ENCODE measurements at regions not wholly inside any gene's neighbourhood (a gene's known extent, or its start where the extent isn't known, plus 50 kb on each side); places are given as distances from the start of the nearest gene placed in this dataset.

DNA sequence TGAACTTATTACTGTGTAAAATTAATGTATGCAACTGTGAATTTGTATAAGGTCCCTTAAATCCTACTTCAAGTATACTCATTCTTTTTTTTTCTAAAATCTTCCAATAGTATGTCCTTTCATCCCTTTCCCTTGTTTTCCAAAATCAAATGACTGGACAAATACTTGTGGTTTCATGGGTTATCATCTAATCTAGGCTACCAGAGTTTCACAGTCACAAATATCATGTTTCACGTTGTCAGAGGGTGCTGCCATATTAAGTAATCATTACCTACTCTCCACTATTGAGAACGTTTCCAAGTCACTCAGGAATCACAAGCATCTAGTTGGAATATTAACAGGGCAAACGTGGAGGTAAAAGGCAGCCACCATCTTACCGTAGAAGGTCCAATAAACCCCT, 1235.0 kb upstream of the TENM3 start:
- no peaks in the 10 kb centered on the region for H3K9me3 ChIP-seq (ENCODE audit: low read depth, low read length)
- H3K79me2 ChIP-seq (ENCODE audit: insufficient read depth, low read length) = no peaks in the 10 kb centered on the region
- H3K27me3 ChIP-seq (ENCODE audit: insufficient read depth, low read length) = no peaks in the 10 kb centered on the region
- no peak for TF ChIP-seq CTCF (IDR thresholded peaks at IDR 0.05; ENCODE audit: extremely low read depth, low read depth, low read length)
- no peak overlapping the region for H3K27ac ChIP-seq (ENCODE audit: low read depth, low read length)
- H3K36me3 ChIP-seq (ENCODE audit: insufficient read depth, low read length) = no peaks in the 10 kb centered on the region
- peak overlapping the region; percentile 74 for H3K4me2 ChIP-seq (ENCODE audit: insufficient read depth, low read length)
- no peak overlapping the region for H3K4me3 ChIP-seq (ENCODE audit: insufficient read depth, low read length)
- H3K4me1 ChIP-seq (ENCODE audit: insufficient read depth, low read length) = peaks cover 5% of the 10 kb centered on the region
- H2AFZ ChIP-seq (ENCODE audit: low read length) = no peak overlapping the region
- no peaks in the 10 kb centered on the region for H4K20me1 ChIP-seq (ENCODE audit: insufficient read depth, low read length)
- DNase-seq (ENCODE audit: insufficient read length, low spot score, missing footprints) = no peak

DNA sequence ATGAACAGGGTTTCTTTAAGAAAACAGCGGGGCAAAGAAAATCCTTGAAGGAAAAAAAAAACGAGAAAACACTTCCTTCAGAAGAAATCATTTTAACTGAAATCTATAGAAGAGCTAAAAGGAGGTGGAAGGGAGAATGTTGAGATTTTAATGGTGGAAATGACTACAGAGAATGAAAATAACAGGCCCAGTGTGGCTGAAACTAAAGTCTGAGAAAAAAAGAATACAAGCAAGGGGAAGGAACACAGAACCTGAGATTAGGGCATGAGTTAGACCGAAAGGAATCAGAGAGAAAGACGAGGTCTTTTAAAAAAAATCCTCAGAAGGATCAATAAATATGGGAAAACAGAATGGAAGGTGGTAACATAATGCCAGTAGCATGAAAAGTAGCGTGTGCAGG, 1230.0 kb upstream of the TENM3 start:
- Histone ChIP-seq H3K27ac (ENCODE audit: low read depth, low read length) (no peak overlapping the region), H4K20me1 (ENCODE audit: insufficient read depth, low read length) (no peaks in the 10 kb centered on the region), H3K9me3 (ENCODE audit: low read depth, low read length) (peaks cover 3% of the 10 kb centered on the region), H3K27me3 (ENCODE audit: insufficient read depth, low read length) (no peaks in the 10 kb centered on the region), H3K4me2 (ENCODE audit: insufficient read depth, low read length) (no peak overlapping the region), H3K4me3 (ENCODE audit: insufficient read depth, low read length) (no peak overlapping the region), H2AFZ (ENCODE audit: low read length) (no peak overlapping the region), H3K4me1 (ENCODE audit: insufficient read depth, low read length) (no peaks in the 10 kb centered on the region), H3K36me3 (ENCODE audit: insufficient read depth, low read length) (no peaks in the 10 kb centered on the region), H3K79me2 (ENCODE audit: insufficient read depth, low read length) (no peaks in the 10 kb centered on the region)
- DNase-seq (ENCODE audit: insufficient read length, low spot score, missing footprints) = no peak
- TF ChIP-seq CTCF (IDR thresholded peaks at IDR 0.05; ENCODE audit: extremely low read depth, low read depth, low read length) = no peak

DNA sequence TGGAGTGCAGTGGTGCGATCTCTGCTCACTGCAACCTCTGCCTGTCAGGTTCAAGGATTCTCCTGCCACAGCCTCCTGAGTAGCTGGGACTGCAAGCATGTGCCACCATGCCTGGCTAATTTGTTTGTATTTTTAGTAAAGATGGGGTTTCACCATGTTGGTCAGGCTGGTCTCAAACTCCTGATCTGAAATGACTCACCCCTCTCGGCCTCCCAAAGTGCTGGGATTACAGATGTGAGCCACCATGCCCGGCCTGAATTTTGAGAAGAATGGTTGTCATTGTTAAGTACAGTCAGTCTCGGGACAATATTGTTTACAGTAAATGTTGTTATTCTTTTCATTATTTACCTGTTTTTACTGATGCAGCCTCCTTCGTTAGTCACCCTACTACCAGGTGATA, 1226.2 kb upstream of the TENM3 start:
- Histone ChIP-seq H3K4me1 (ENCODE audit: insufficient read depth, low read length) (no peaks in the 10 kb centered on the region), H3K4me2 (ENCODE audit: insufficient read depth, low read length) (no peak overlapping the region), H3K36me3 (ENCODE audit: insufficient read depth, low read length) (no peaks in the 10 kb centered on the region), H3K9me3 (ENCODE audit: low read depth, low read length) (peaks cover 3% of the 10 kb centered on the region), H3K79me2 (ENCODE audit: insufficient read depth, low read length) (no peaks in the 10 kb centered on the region), H3K27ac (ENCODE audit: low read depth, low read length) (no peak overlapping the region), H4K20me1 (ENCODE audit: insufficient read depth, low read length) (no peaks in the 10 kb centered on the region), H2AFZ (ENCODE audit: low read length) (no peak overlapping the region), H3K27me3 (ENCODE audit: insufficient read depth, low read length) (no peaks in the 10 kb centered on the region), H3K4me3 (ENCODE audit: insufficient read depth, low read length) (no peak overlapping the region)
- no peak for TF ChIP-seq CTCF (IDR thresholded peaks at IDR 0.05; ENCODE audit: extremely low read depth, low read depth, low read length)
- no peak for DNase-seq (ENCODE audit: insufficient read length, low spot score, missing footprints)

DNA sequence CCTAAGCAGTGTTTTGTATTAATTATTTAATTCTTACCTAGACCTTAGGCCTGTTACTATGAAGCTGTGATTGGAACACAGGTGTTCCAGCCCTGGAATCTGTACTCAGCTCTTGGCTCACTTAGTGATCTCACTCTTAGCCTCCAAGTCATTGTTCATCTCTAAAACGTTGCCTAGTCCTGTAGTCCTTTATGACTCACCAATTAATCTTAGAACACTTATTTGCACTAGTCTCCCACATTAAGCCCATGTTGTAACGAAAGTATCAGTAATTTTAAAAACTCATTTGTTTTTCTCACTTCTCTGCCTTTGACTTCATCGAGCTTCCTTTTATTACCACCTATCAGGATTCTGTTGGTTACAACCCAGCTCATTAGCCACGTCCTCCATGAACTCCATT, 1224.7 kb upstream of the TENM3 start:
- H3K27me3 ChIP-seq (ENCODE audit: insufficient read depth, low read length) = no peaks in the 10 kb centered on the region
- H3K79me2 ChIP-seq (ENCODE audit: insufficient read depth, low read length) = no peaks in the 10 kb centered on the region
- H3K36me3 ChIP-seq (ENCODE audit: insufficient read depth, low read length) = no peaks in the 10 kb centered on the region
- peaks cover 3% of the 10 kb centered on the region for H3K9me3 ChIP-seq (ENCODE audit: low read depth, low read length)
- DNase-seq (ENCODE audit: insufficient read length, low spot score, missing footprints) = no peak
- H4K20me1 ChIP-seq (ENCODE audit: insufficient read depth, low read length) = no peaks in the 10 kb centered on the region
- H2AFZ ChIP-seq (ENCODE audit: low read length) = no peak overlapping the region
- no peak overlapping the region for H3K4me3 ChIP-seq (ENCODE audit: insufficient read depth, low read length)
- no peak overlapping the region for H3K27ac ChIP-seq (ENCODE audit: low read depth, low read length)
- H3K4me2 ChIP-seq (ENCODE audit: insufficient read depth, low read length) = no peak overlapping the region
- TF ChIP-seq CTCF (IDR thresholded peaks at IDR 0.05; ENCODE audit: extremely low read depth, low read depth, low read length) = no peak
- no peaks in the 10 kb centered on the region for H3K4me1 ChIP-seq (ENCODE audit: insufficient read depth, low read length)
